SK-N-SH (cell line): ENCODE measurements at regions not wholly inside any gene's neighbourhood (a gene's known extent, or its start where the extent isn't known, plus 50 kb on each side); places are given as distances from the start of the nearest gene placed in this dataset.

ENCODE experiments used
- CTCF ChIP-seq: fragments of 200-600 bp; sonication (generic); IDR thresholded peaks from 2 replicates; pipeline ENCODE4 v1.6.1; 2017; ENCODE audit warnings: antibody characterized with exemption, mild to moderate bottlenecking, moderate library complexity
- EP300 ChIP-seq, 2 experiments: IDR thresholded peaks; 2 replicates each; pipeline versions ENCODE4 v1.4.0 to v1.6.1; 2012; ENCODE audit warnings: borderline replicate concordance in 1 of 2, low read depth in 1 of 2, low read length in 1 of 2
- EZH2phosphoT487 ChIP-seq: fragments of 200-600 bp; sonication (generic); IDR thresholded peaks from 2 replicates; pipeline ENCODE4 v1.6.1; 2017; ENCODE audit warnings: low read depth, mixed run types, mild to moderate bottlenecking, antibody characterized with exemption, moderate library complexity, borderline replicate concordance
- FOXJ3 ChIP-seq: sonication (generic); formaldehyde crosslinking; IDR thresholded peaks from 2 replicates; pipeline ENCODE4 v1.5.1; 2020; ENCODE audit warnings: mild to moderate bottlenecking, missing genetic modification reagents
- GATA2 ChIP-seq: sonication (generic); formaldehyde crosslinking; IDR thresholded peaks from 2 replicates; pipeline ENCODE4 v1.5.0; 2020; ENCODE audit warnings: mild to moderate bottlenecking, missing genetic modification reagents
- MXI1 ChIP-seq: IDR thresholded peaks from 2 replicates; pipeline ENCODE4 v1.6.1; 2012; ENCODE audit warnings: mild to moderate bottlenecking, low read depth, low read length, improper control_type of control experiment
- POLR2AphosphoS5 ChIP-seq: IDR thresholded peaks from 2 replicates; pipeline ENCODE4 v1.6.1; 2012; ENCODE audit warnings: low read depth, low read length
- RAD21 ChIP-seq: IDR thresholded peaks from 2 replicates; pipeline ENCODE4 v1.6.1; 2012; ENCODE audit warnings: mild to moderate bottlenecking, low read length
- TAF1 ChIP-seq: IDR thresholded peaks from 2 replicates; pipeline ENCODE4 v1.6.1; 2012; ENCODE audit warnings: low read depth, mild to moderate bottlenecking, low read length, moderate library complexity, borderline replicate concordance
- YY1 ChIP-seq: IDR thresholded peaks from 2 replicates; pipeline ENCODE4 v1.4.0; 2012; ENCODE audit warnings: low read depth, mild to moderate bottlenecking
- TF ChIP-seq, protein P1 (sequence below): IDR thresholded peaks from 2 replicates; pipeline ENCODE4 v1.6.1; 2012; ENCODE audit warnings: mild to moderate bottlenecking, low read depth, low read length, moderate library complexity
- TF ChIP-seq, protein P2 (sequence below): fragments of 150-350 bp; IDR thresholded peaks from 2 replicates; pipeline ENCODE4 v1.6.1; 2016; ENCODE audit warnings: mild to moderate bottlenecking, low read depth, low read length

- no peak for TF ChIP-seq CTCF
- TF ChIP-seq, protein P1, sequence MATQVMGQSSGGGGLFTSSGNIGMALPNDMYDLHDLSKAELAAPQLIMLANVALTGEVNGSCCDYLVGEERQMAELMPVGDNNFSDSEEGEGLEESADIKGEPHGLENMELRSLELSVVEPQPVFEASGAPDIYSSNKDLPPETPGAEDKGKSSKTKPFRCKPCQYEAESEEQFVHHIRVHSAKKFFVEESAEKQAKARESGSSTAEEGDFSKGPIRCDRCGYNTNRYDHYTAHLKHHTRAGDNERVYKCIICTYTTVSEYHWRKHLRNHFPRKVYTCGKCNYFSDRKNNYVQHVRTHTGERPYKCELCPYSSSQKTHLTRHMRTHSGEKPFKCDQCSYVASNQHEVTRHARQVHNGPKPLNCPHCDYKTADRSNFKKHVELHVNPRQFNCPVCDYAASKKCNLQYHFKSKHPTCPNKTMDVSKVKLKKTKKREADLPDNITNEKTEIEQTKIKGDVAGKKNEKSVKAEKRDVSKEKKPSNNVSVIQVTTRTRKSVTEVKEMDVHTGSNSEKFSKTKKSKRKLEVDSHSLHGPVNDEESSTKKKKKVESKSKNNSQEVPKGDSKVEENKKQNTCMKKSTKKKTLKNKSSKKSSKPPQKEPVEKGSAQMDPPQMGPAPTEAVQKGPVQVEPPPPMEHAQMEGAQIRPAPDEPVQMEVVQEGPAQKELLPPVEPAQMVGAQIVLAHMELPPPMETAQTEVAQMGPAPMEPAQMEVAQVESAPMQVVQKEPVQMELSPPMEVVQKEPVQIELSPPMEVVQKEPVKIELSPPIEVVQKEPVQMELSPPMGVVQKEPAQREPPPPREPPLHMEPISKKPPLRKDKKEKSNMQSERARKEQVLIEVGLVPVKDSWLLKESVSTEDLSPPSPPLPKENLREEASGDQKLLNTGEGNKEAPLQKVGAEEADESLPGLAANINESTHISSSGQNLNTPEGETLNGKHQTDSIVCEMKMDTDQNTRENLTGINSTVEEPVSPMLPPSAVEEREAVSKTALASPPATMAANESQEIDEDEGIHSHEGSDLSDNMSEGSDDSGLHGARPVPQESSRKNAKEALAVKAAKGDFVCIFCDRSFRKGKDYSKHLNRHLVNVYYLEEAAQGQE = no peak
- TF ChIP-seq, protein P2, sequence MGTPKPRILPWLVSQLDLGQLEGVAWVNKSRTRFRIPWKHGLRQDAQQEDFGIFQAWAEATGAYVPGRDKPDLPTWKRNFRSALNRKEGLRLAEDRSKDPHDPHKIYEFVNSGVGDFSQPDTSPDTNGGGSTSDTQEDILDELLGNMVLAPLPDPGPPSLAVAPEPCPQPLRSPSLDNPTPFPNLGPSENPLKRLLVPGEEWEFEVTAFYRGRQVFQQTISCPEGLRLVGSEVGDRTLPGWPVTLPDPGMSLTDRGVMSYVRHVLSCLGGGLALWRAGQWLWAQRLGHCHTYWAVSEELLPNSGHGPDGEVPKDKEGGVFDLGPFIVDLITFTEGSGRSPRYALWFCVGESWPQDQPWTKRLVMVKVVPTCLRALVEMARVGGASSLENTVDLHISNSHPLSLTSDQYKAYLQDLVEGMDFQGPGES = no peak
- TF ChIP-seq POLR2AphosphoS5 = no peak
- TF ChIP-seq YY1 = no peak
- no peak for TF ChIP-seq EZH2phosphoT487
- no peak for TF ChIP-seq RAD21
- TF ChIP-seq EP300 (IDR thresholded peaks at IDR 0.05; ENCODE audit: borderline replicate concordance in 1 of 2, low read depth in 1 of 2, low read length in 1 of 2) = peak in 1 of 2 experiments; percentile 31; a peak in 1 of 4 replicates
- no peak for TF ChIP-seq MXI1
- no peak for TF ChIP-seq GATA2 (CRISPR knock-in tag)
- no peak for TF ChIP-seq TAF1
- no peak for TF ChIP-seq FOXJ3 (CRISPR knock-in tag)
Observed at GRCh38 chr18:28792404-28793086, 615.6 kb upstream of the CDH2 start.
